Fibroblast of lung (primary cell): ENCODE measurements at regions not wholly inside any gene's neighbourhood (a gene's known extent, or its start where the extent isn't known, plus 50 kb on each side); places are given as distances from the start of the nearest gene placed in this dataset.

Source experiments
- EZH2 ChIP-seq: IDR thresholded peaks from 2 replicates; pipeline ENCODE4 v1.5.1; 2012; ENCODE audit warnings: low read length, control low read depth, mild to moderate bottlenecking; ENCODE audit errors: missing control alignments
- TF ChIP-seq, protein P1 (sequence below), 2 donors: IDR thresholded peaks in 1 of 2; conservative IDR thresholded peaks in 1 of 2; 1 replicate in 1 of 2; 2 replicates in 1 of 2; pipeline ENCODE4 v1.5.1; 2011 to 2012; ENCODE audit warnings: low read length in 2 of 2, control low read depth in 1 of 2, inconsistent platforms in 1 of 2, low read depth in 1 of 2, mild to moderate bottlenecking in 1 of 2

DNA sequence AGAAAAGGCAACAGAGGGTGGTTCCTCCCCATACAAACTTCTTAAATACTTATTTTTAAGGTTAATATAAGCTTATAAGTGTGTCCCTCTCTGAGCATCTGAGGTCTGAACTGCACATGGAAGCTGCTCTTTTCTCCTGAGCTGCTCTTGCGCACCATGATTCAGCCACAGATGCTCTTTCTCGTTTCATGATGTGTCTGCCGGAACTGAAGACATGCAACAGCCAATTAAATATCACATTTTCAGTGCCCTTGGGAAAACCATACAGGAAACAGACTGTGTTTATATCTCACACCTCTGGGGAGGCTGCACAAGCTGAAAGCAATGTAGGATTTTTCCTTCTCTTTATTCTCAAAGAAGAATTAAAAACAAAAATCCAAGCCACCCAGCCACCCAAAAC, 96.8 kb upstream of the NREP start:
- TF ChIP-seq, protein P1, sequence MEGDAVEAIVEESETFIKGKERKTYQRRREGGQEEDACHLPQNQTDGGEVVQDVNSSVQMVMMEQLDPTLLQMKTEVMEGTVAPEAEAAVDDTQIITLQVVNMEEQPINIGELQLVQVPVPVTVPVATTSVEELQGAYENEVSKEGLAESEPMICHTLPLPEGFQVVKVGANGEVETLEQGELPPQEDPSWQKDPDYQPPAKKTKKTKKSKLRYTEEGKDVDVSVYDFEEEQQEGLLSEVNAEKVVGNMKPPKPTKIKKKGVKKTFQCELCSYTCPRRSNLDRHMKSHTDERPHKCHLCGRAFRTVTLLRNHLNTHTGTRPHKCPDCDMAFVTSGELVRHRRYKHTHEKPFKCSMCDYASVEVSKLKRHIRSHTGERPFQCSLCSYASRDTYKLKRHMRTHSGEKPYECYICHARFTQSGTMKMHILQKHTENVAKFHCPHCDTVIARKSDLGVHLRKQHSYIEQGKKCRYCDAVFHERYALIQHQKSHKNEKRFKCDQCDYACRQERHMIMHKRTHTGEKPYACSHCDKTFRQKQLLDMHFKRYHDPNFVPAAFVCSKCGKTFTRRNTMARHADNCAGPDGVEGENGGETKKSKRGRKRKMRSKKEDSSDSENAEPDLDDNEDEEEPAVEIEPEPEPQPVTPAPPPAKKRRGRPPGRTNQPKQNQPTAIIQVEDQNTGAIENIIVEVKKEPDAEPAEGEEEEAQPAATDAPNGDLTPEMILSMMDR (conservative IDR thresholded peaks at IDR 0.05 in 1 of 2, IDR thresholded peaks at IDR 0.05 in 1 of 2; ENCODE audit: low read depth in 1 of 2, low read length in 2 of 2) = no peak
- TF ChIP-seq EZH2 = no peak
